GM23248 (cell line): ENCODE measurements at regions not wholly inside any gene's neighbourhood (a gene's known extent, or its start where the extent isn't known, plus 50 kb on each side); places are given as distances from the start of the nearest gene placed in this dataset.

Experiments used
- EZH2 ChIP-seq: fragments of 200-600 bp; sonication (generic); IDR thresholded peaks from 2 replicates; pipeline ENCODE4 v1.6.1; 2018; ENCODE audit warnings: antibody characterized with exemption, mild to moderate bottlenecking; ENCODE audit not compliant: insufficient read depth, poor library complexity, severe bottlenecking
- EZH2phosphoT487 ChIP-seq: fragments of 200-600 bp; sonication (generic); IDR thresholded peaks from 2 replicates; pipeline ENCODE4 v1.6.1; 2018; ENCODE audit warnings: antibody characterized with exemption, moderate library complexity, mild to moderate bottlenecking, low read depth; ENCODE audit not compliant: insufficient read depth

GRCh38 chr6:9977411-9977810 lies 437.5 kb downstream of the TFAP2A start:
- no peak for TF ChIP-seq EZH2
- TF ChIP-seq EZH2phosphoT487: no peak
